ENCODE measurements at regions not wholly inside any gene's neighbourhood (a gene's known extent, or its start where the extent isn't known, plus 50 kb on each side); places are given as distances from the start of the nearest gene placed in this dataset.

DNA sequence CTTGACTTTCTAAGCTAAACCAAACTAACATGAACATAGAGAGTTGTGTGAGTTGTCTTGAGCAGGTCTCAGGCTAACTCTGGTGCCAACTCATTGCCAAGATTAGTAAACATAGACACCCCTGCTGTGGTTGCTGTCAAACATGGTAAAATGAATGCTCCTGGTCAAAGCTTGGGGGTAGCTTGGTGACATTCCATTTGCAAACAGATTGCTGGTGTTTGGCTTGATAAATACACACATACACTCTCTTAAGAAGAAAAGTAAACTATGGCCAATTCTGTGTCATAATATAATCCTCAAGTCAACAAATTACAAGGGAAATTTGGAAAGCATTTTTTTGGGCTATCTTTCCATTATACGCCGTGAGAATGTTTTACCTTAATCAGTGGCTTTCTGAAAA, 386.4 kb upstream of the PDE3A start:
- Histone ChIP-seq H3K27me3 (ENCODE audit: insufficient read depth, low read length, poor library complexity, severe bottlenecking) (no peaks in the 10 kb centered on the region), H3K4me3 (ENCODE audit: low read length) (no peak overlapping the region), H3K4me1 (ENCODE audit: insufficient read depth, low read length) (no peaks in the 10 kb centered on the region), H3K9me3 (ENCODE audit: low read length) (no peaks in the 10 kb centered on the region), H3K27ac (ENCODE audit: low read depth, low read length) (no peak overlapping the region), H3K36me3 (ENCODE audit: insufficient read depth, low read length) (no peaks in the 10 kb centered on the region)
- no peaks in the 10 kb centered on the region for H3K36me3 Mint-ChIP-seq
- POLR2A ChIA-PET, result no interaction called here
- CTCF ChIA-PET, result no interaction called here
- DNase-seq, result no peak
- no peaks in the 10 kb centered on the region for H3K4me1 Mint-ChIP-seq
- H3K27me3 Mint-ChIP-seq, result no peaks in the 10 kb centered on the region
- H3K27ac Mint-ChIP-seq, result no peak overlapping the region
- H3K9me3 Mint-ChIP-seq, result no peaks in the 10 kb centered on the region
- no peak overlapping the region for H3K4me3 Mint-ChIP-seq

DNA sequence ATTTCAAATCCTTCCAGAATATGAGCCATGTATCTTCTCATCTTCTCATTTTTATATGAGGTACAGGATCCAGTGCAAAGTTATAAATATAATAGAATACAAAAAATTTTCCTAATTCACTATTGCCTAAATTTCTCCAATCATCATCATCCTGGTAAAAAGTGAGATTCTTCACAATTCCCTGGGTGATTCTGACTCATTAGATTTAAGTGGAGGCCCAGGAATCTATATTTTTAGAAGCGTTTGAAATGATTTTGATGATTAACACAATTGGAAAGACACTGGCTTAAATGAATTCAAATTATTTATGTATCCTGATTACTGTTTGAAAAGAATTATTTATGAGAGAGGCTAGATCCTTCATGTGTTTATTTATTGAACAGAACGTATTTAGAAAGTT, 380.3 kb upstream of the PDE3A start:
- CTCF ChIA-PET, result no interaction called here
- no peak overlapping the region for H3K27ac Mint-ChIP-seq
- no peaks in the 10 kb centered on the region for H3K4me1 Mint-ChIP-seq
- H3K36me3 Mint-ChIP-seq, result no peaks in the 10 kb centered on the region
- H3K4me3 Mint-ChIP-seq, result no peak overlapping the region
- Histone ChIP-seq H3K9me3 (ENCODE audit: low read length) (no peaks in the 10 kb centered on the region), H3K27me3 (ENCODE audit: insufficient read depth, low read length, poor library complexity, severe bottlenecking) (no peaks in the 10 kb centered on the region), H3K36me3 (ENCODE audit: insufficient read depth, low read length) (no peaks in the 10 kb centered on the region), H3K4me1 (ENCODE audit: insufficient read depth, low read length) (no peaks in the 10 kb centered on the region), H3K4me3 (ENCODE audit: low read length) (no peak overlapping the region), H3K27ac (ENCODE audit: low read depth, low read length) (no peak overlapping the region)
- no peaks in the 10 kb centered on the region for H3K9me3 Mint-ChIP-seq
- DNase-seq, result no peak
- H3K27me3 Mint-ChIP-seq, result peaks cover 0 to 4% of the 10 kb centered on the region in 2 donors
- POLR2A ChIA-PET, result no interaction called here

DNA sequence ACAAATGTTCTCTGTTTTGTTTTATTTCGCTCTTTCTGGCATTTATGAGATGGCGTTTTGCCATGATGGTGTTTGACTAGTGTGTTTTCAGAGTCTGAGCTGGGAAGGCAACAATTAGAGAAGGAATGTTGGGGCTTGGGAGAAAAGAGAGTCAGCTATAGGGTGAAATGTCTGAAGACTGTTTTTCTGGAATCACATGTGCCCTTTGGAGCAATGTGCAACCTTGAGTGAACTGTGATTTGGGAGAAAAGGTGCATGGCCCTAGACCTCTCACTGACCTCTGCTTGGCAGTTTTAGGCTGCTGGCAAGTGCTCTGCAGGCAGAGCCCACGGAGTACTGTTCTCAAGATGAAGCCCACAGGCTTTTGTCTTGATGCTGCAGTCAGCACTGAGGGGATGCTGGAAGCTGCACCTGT, 379.9 kb upstream of the PDE3A start:
- Histone ChIP-seq H3K36me3 (ENCODE audit: insufficient read depth, low read length) (no peaks in the 10 kb centered on the region), H3K27ac (ENCODE audit: low read depth, low read length) (no peak overlapping the region), H3K27me3 (ENCODE audit: insufficient read depth, low read length, poor library complexity, severe bottlenecking) (no peaks in the 10 kb centered on the region), H3K9me3 (ENCODE audit: low read length) (no peaks in the 10 kb centered on the region), H3K4me3 (ENCODE audit: low read length) (no peak overlapping the region), H3K4me1 (ENCODE audit: insufficient read depth, low read length) (no peaks in the 10 kb centered on the region)
- no peak overlapping the region for H3K4me3 Mint-ChIP-seq
- H3K9me3 Mint-ChIP-seq, result peaks cover 0 to 2% (median 0%) of the 10 kb centered on the region in 5 donors
- no peak overlapping the region for H3K27ac Mint-ChIP-seq
- ChIA-PET CTCF (no interaction called here), POLR2A (interaction anchor here (0.6 kb wide), 1 partner anchor 754 kb away, joined by 5 read pairs; no protein-coding TSS in a partner anchor)
- H3K36me3 Mint-ChIP-seq, result no peaks in the 10 kb centered on the region
- H3K27me3 Mint-ChIP-seq, result peaks cover 0 to 4% of the 10 kb centered on the region in 2 donors
- DNase-seq, result no peak
- H3K4me1 Mint-ChIP-seq, result no peaks in the 10 kb centered on the region

DNA sequence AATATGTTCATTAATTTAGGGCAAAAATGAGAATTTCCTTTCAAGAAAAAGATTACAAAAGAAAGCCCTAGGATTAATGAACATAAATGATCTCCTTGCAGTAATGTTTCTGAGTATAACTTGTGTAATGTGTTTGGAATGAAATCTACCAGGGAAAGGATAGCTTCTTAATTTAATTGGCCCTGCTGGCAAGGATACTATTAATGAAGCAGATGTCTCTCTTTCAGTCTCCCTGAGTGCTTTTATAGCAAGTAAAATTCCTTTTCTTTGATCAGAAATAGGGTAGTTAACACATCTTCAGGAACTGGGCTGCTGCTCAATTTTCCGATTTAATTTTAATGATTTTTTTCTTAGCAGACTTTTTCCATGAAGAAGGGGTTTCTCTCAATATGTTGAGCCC, 379.4 kb upstream of the PDE3A start:
- Histone ChIP-seq H3K4me1 (ENCODE audit: insufficient read depth, low read length) (no peaks in the 10 kb centered on the region), H3K36me3 (ENCODE audit: insufficient read depth, low read length) (no peaks in the 10 kb centered on the region), H3K9me3 (ENCODE audit: low read length) (no peaks in the 10 kb centered on the region), H3K27ac (ENCODE audit: low read depth, low read length) (no peak overlapping the region), H3K4me3 (ENCODE audit: low read length) (no peak overlapping the region), H3K27me3 (ENCODE audit: insufficient read depth, low read length, poor library complexity, severe bottlenecking) (no peaks in the 10 kb centered on the region)
- CTCF ChIA-PET, result no interaction called here
- DNase-seq, result no peak
- H3K36me3 Mint-ChIP-seq, result no peaks in the 10 kb centered on the region
- no peaks in the 10 kb centered on the region for H3K4me1 Mint-ChIP-seq
- H3K4me3 Mint-ChIP-seq, result no peak overlapping the region
- peaks cover 0 to 4% of the 10 kb centered on the region in 2 donors for H3K27me3 Mint-ChIP-seq
- H3K9me3 Mint-ChIP-seq, result peaks cover 0 to 6% (median 0%) of the 10 kb centered on the region in 5 donors
- H3K27ac Mint-ChIP-seq, result no peak overlapping the region
- POLR2A ChIA-PET, result interaction anchor here (0.6 kb wide), 1 partner anchor 753 kb away, joined by 5 read pairs; no protein-coding TSS in a partner anchor

DNA sequence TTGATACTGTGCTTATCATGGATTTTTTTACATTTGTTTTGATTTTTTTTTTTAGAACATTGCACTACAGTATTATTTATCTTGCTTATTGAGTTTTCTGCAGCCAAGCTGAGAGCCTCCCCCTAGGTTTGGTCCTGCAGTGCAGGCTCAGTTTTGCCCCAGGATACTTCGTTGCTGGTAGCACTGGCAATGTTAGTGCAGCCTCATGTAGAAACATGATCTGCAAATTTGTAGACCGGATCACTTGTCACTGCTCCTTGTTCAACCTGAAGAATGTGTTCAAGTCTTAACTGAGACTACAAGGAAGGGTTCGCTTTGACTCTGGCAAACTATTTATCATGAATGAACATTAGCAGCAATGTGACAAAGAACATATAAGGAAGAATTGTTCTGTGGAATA, 377.2 kb upstream of the PDE3A start:
- CTCF ChIA-PET, result no interaction called here
- no peaks in the 10 kb centered on the region for H3K36me3 Mint-ChIP-seq
- peaks cover 0 to 6% (median 0%) of the 10 kb centered on the region in 5 donors for H3K9me3 Mint-ChIP-seq

DNA sequence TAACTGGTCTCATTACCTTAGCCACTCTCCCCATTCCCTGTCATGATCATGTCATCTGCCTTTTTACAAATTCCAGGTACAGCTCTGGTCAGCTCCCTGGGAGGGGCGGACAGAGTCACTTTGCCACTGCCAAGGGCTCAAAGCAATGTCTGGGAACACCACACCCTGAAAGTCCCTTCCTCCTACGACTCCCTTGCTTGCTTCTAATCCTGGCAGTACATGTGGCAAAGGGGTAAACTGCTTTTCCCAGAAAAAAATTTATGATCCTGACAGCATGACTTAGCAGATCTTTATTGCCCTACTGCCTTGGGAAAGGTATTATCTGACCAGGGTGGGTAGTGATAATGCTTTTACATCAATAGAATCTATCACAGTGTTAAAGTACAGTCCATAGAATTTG, 376.0 kb upstream of the PDE3A start:
- ChIA-PET POLR2A (no interaction called here), CTCF (no interaction called here)
- Histone ChIP-seq H3K36me3 (ENCODE audit: insufficient read depth, low read length) (no peaks in the 10 kb centered on the region), H3K9me3 (ENCODE audit: low read length) (no peaks in the 10 kb centered on the region), H3K27ac (ENCODE audit: low read depth, low read length) (no peak overlapping the region), H3K4me3 (ENCODE audit: low read length) (no peak overlapping the region), H3K27me3 (ENCODE audit: insufficient read depth, low read length, poor library complexity, severe bottlenecking) (no peaks in the 10 kb centered on the region), H3K4me1 (ENCODE audit: insufficient read depth, low read length) (no peaks in the 10 kb centered on the region)
- DNase-seq, result no peak
- H3K36me3 Mint-ChIP-seq, result no peaks in the 10 kb centered on the region
- peaks cover 0 to 4% of the 10 kb centered on the region in 2 donors for H3K27me3 Mint-ChIP-seq
- H3K4me1 Mint-ChIP-seq, result no peaks in the 10 kb centered on the region
- peaks cover 0 to 6% (median 0%) of the 10 kb centered on the region in 5 donors for H3K9me3 Mint-ChIP-seq
- no peak overlapping the region for H3K4me3 Mint-ChIP-seq
- H3K27ac Mint-ChIP-seq, result no peak overlapping the region

More for the DNA sequence above, 377.2 kb upstream of the PDE3A start:
- H3K9me3 ChIP-seq (ENCODE audit: low read length), result no peaks in the 10 kb centered on the region
- no peak for DNase-seq
- POLR2A ChIA-PET, result no interaction called here
- Mint-ChIP-seq H3K4me3 (no peak overlapping the region), H3K27ac (no peak overlapping the region), H3K4me1 (no peaks in the 10 kb centered on the region), H3K27me3 (peaks cover 0 to 4% of the 10 kb centered on the region in 2 donors)
- no peak overlapping the region for H3K4me3 ChIP-seq (ENCODE audit: low read length)
- no peaks in the 10 kb centered on the region for H3K27me3 ChIP-seq (ENCODE audit: insufficient read depth, low read length, poor library complexity, severe bottlenecking)
- no peak overlapping the region for H3K27ac ChIP-seq (ENCODE audit: low read depth, low read length)
- H3K4me1 ChIP-seq (ENCODE audit: insufficient read depth, low read length), result no peaks in the 10 kb centered on the region
- no peaks in the 10 kb centered on the region for H3K36me3 ChIP-seq (ENCODE audit: insufficient read depth, low read length)

DNA sequence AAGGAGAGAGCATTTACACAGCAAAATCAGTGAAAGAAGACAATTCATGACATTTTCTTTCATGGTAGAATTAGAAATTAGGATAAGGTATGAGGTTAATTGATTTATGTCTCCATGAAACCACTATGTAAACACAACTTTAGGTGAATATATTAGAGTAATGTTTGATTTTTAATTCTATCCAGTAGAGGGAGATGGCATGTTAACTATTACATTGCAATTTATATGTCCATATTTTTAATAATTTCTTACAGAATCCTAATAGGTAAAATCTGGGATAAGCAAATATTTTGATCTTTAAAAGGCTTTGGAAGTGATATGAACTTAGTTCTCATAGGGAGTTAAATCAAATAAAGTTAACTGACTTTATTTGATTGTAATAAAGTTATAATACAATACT, 373.4 kb upstream of the PDE3A start:
- Histone ChIP-seq H3K9me3 (ENCODE audit: low read length) (no peaks in the 10 kb centered on the region), H3K4me1 (ENCODE audit: insufficient read depth, low read length) (no peaks in the 10 kb centered on the region), H3K36me3 (ENCODE audit: insufficient read depth, low read length) (no peaks in the 10 kb centered on the region), H3K4me3 (ENCODE audit: low read length) (no peak overlapping the region), H3K27me3 (ENCODE audit: insufficient read depth, low read length, poor library complexity, severe bottlenecking) (no peaks in the 10 kb centered on the region), H3K27ac (ENCODE audit: low read depth, low read length) (no peak overlapping the region)
- peaks cover 0 to 6% (median 0%) of the 10 kb centered on the region in 5 donors for H3K9me3 Mint-ChIP-seq
- H3K4me3 Mint-ChIP-seq, result no peak overlapping the region
- no peak overlapping the region for H3K27ac Mint-ChIP-seq
- CTCF ChIA-PET, result no interaction called here
- H3K4me1 Mint-ChIP-seq, result no peaks in the 10 kb centered on the region
- H3K27me3 Mint-ChIP-seq, result peaks cover 0 to 4% of the 10 kb centered on the region in 2 donors
- POLR2A ChIA-PET, result no interaction called here
- no peaks in the 10 kb centered on the region for H3K36me3 Mint-ChIP-seq
- no peak for DNase-seq

DNA sequence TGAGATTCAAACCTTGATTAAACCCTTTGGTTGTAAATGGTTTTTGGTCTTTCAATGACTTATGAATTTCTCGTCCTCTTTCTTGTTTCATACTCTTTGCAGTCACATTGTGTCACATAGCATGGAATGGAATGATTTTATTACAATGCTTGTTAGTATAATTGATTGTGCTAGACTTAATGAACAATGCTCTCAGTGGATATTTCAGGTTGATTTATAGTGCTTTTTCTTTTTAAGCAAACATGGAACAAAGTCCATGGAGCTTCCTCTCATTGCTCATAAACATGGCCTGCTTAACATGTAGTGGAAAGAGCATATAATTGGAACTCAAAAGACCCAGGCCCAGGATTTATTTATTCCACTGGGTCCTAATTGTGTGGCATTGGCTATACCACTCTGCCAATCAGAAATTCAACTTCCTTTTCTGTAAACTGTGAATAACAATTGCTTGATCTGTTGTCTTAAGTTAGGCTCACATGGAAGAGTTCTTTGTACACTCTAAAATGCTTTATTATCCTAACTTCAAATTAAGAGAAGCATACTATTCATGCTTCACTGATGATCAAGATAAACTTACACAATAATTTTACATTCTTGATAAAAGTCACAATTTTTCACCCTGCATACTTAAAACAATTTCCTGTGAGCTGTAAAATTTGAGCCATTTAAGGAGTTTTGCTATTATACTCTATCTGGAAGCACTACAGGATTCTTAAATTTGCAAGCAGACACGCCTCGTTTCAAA, 370.5 kb upstream of the PDE3A start:
- no peaks in the 10 kb centered on the region for H3K27me3 Mint-ChIP-seq
- DNase-seq, result no peak
- H3K27me3 ChIP-seq (ENCODE audit: insufficient read depth, low read length, poor library complexity, severe bottlenecking), result no peaks in the 10 kb centered on the region
- no peaks in the 10 kb centered on the region for H3K36me3 ChIP-seq (ENCODE audit: insufficient read depth, low read length)
- no peaks in the 10 kb centered on the region for H3K9me3 ChIP-seq (ENCODE audit: low read length)
- H3K27ac ChIP-seq (ENCODE audit: low read depth, low read length), result no peak overlapping the region
- H3K4me1 ChIP-seq (ENCODE audit: insufficient read depth, low read length), result no peaks in the 10 kb centered on the region
- no peak overlapping the region for H3K4me3 Mint-ChIP-seq
- CTCF ChIA-PET, result no interaction called here
- no peaks in the 10 kb centered on the region for H3K36me3 Mint-ChIP-seq
- no peak overlapping the region for H3K4me3 ChIP-seq (ENCODE audit: low read length)
- POLR2A ChIA-PET, result no interaction called here
- H3K9me3 Mint-ChIP-seq, result peaks cover 0 to 13% (median 1%) of the 10 kb centered on the region in 5 donors
- no peak overlapping the region for H3K27ac Mint-ChIP-seq
- H3K4me1 Mint-ChIP-seq, result no peaks in the 10 kb centered on the region
